GM21360 (cell line): ENCODE measurements at regions not wholly inside any gene's neighbourhood (a gene's known extent, or its start where the extent isn't known, plus 50 kb on each side); places are given as distances from the start of the nearest gene placed in this dataset.
"Not testable (repeated sequence)": the region's sequence is repeated elsewhere in the genome, so short reads cannot be mapped to it uniquely, and the experiment has no call there.

ENCODE experiments used
- ATAC-seq: cut with Tn5 transposase; IDR thresholded peaks from one replicate; pipeline ENCODE4 v1.9.1; 2021; ENCODE audit warnings: mild to moderate bottlenecking, moderate library complexity; ENCODE audit not compliant: unreplicated experiment

- not testable (repeated sequence) for ATAC-seq
These were observed 56.2 kb downstream of the SPATA31A6 start for GRCh38 chr9:42239445-42240260.

DNA sequence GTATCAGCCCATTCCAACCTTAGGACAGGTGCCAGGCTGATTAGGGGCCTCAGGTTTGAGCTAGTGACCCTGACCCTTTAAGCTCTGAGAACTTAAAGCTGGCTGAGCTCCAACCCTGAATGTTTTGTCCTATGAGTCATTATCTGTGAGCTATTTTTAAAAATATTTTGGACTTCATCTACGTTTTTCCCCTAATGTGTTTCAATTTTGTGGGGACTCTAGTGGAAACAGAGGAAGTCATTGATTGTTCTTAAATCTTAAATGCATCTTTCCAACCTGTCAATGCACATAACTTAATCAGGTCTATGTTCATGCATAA is 56.8 kb downstream of the SPATA31A6 start:
- not testable (repeated sequence) for ATAC-seq

- not testable (repeated sequence) for ATAC-seq
These were observed 59.8 kb downstream of the SPATA31A6 start for GRCh38 chr9:42243211-42243610.

DNA sequence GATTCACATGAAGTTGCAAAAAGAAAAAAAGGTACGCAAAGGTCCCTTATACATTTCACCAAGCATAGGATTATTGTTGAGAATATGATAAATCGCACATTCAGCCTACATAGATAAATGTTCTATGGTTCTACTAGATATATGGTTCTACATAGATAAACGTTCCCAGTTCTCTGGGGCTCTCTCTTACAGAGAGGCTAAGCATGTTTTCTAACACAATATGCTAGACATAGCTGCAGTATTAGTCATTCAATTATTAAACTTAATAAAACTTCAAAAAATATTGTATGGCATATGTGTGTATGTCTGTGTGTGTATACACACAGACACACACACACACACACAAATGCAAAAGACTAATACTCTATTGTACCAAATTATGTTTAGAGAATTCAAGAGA is 60.4 kb downstream of the SPATA31A6 start:
- ATAC-seq = not testable (repeated sequence)

DNA sequence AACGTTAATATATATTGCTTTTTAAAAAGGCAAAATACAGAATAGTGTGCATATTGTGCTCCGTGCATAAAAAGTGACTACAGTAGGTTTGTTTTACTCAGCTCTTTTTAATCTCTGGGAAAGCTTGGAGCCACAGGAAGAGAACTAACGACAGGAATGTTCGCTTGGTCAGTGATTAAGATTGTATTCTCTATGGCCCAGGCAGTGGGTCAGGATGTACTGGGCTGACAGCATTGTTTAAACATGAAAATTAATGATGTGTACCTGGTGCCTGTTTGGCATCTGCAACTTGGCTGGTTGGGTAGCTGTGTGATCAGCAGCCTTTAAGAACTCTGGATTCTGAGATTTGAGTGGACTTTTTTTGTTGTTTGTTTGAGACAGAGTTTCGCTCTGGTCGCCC is 85.3 kb downstream of the SPATA31A6 start:
- ATAC-seq = not testable (repeated sequence)

GRCh38 chr9:42269171-42269570 is 85.7 kb downstream of the SPATA31A6 start:
- ATAC-seq = not testable (repeated sequence)

DNA sequence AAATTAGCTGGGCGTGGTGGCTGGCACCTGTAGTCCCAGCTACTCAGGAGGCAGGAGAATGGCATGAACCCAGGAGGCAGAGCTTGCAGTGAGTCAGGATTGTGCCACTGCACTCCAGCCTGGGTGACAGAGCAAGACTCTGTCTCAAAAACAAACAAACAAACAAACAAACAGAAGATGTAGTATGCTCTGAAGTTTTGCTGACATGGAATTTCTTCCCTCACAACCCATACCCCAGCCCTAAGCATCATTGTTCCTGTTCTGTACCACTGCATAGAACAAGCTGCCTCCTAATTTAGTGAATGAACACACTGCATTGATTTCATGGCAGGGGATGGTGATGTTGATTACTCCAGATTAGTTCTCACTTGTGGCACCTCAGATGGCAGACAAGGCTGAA is 89.7 kb downstream of the SPATA31A6 start:
- ATAC-seq = not testable (repeated sequence)

GRCh38 chr9:42275141-42275540 is 91.7 kb downstream of the SPATA31A6 start:
- ATAC-seq = no peak

DNA sequence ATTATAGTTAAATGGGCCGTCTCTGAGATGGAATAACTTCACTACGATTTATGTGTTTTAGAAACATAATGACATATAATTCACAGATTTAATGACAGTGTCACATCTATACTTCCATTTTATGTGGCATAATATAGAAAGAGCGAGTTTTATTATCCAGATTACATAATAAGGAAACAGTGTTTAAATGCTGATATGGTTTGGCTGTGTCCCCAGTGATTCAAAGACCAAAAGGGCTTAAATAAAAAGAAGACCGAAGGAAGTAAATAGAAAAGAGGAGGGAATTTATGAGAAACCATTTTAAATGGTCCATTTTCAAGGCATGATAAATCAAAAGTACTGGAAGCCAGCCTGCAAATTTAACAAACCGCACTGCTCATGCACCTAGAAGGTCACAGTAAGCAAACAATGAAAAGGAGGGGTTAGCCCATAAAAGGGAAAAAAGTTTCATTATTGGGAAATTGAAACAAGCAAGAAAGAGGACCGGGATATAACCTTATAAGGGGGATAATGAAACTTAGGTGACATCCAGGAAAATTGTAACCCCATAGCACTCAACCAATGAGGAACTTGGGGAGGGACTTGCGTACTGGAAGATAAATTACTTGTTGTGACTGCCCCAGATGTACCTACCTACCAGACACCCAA is 99.2 kb downstream of the SPATA31A6 start:
- not testable (repeated sequence) for ATAC-seq

DNA sequence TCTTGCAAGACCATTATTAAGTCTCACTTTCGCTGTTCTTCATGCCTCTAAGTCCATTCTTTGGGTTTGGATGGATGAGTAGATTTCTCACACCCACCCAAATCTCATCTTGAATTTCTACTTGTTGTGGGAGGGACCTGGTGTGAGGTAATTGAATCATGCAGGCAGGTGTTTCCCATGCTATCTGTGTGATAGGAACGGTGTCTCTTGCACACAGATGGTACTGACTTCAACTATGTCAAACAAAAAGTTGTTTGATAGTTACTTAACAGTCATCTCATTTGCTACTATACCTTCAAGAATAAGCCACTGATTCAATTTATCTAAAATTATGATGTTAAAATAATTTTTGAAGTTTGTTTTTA is 99.7 kb downstream of the SPATA31A6 start:
- not testable (repeated sequence) for ATAC-seq

- not testable (repeated sequence) for ATAC-seq
These were observed 102.8 kb downstream of the SPATA31A6 start for GRCh38 chr9:42286145-42286845.

- ATAC-seq = not testable (repeated sequence)
These were observed 104.8 kb downstream of the SPATA31A6 start for GRCh38 chr9:42288002-42288864.

- not testable (repeated sequence) for ATAC-seq
These were observed 105.4 kb downstream of the SPATA31A6 start for GRCh38 chr9:42288865-42289229.

GRCh38 chr9:42300124-42300523 is 116.7 kb downstream of the SPATA31A6 start:
- not testable (repeated sequence) for ATAC-seq

- not testable (repeated sequence) for ATAC-seq
These were observed 123.2 kb downstream of the SPATA31A6 start for GRCh38 chr9:42306625-42307024.

GRCh38 chr9:42307449-42307848 is 124.0 kb downstream of the SPATA31A6 start:
- ATAC-seq = not testable (repeated sequence)

- not testable (repeated sequence) for ATAC-seq
These were observed 127.5 kb downstream of the SPATA31A6 start for GRCh38 chr9:42310972-42311371.

GRCh38 chr9:42316026-42316425 is 132.6 kb downstream of the SPATA31A6 start:
- not testable (repeated sequence) for ATAC-seq

DNA sequence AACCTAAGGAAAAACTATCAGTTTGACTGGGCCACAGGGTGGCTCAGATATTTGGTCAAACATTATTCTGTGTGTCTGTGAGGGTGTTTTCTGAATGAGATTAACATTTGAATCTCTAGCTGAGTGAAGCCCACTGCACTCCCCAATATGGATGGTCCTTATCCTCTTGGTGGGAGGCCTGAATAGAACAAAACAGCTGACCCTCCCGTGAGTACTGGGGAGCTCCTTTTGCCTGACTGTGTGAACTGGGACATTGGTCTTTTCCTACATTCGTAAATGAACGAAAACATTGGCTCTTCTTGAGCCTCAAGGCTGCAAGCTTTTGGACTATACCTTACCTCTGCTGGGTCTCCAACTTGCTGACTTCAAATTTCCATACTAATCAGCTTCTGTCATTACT is 134.2 kb downstream of the SPATA31A6 start:
- not testable (repeated sequence) for ATAC-seq

GRCh38 chr9:42323084-42323809 is 139.8 kb downstream of the SPATA31A6 start:
- not testable (repeated sequence) for ATAC-seq
